Muscle of back (tissue), 3 donors: ENCODE measurements at regions not wholly inside any gene's neighbourhood (a gene's known extent, or its start where the extent isn't known, plus 50 kb on each side); places are given as distances from the start of the nearest gene placed in this dataset.
"Not testable (repeated sequence)": the region's sequence is repeated elsewhere in the genome, so short reads cannot be mapped to it uniquely, and the experiment has no call there.

ENCODE experiments used
- DNase-seq, 3 donors: peaks; one replicate each; pipeline versions ENCODE4 v3.0.0 to v3.0.0-alpha.2; 2013

GRCh38 chr4:38420254-38420653 is 243.7 kb upstream of the KLF3 start:
- DNase-seq = not testable (repeated sequence)

DNA sequence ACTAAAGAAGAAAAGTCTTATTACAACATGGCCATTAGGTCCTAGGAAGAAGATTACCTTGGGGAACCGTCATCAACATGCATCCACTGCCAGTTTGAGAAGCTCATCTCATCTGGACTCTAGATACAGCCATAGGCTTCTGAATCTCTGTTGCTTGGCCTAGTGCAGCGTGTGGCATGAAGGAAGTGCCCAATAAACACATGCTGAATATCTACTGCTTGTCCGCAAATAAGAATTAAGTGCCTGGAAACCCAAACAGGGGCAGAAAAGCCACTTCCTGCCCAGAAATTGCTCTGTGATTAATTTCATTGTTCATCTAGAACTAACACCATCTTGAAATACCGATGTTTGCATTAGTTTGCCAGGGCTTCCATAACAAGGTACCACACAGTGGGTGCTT is 241.1 kb upstream of the KLF3 start:
- DNase-seq = no peak

GRCh38 chr4:38424151-38424871 is 239.7 kb upstream of the KLF3 start:
- no peak for DNase-seq

GRCh38 chr4:38426532-38426931 is 237.5 kb upstream of the KLF3 start:
- DNase-seq = no peak

DNA sequence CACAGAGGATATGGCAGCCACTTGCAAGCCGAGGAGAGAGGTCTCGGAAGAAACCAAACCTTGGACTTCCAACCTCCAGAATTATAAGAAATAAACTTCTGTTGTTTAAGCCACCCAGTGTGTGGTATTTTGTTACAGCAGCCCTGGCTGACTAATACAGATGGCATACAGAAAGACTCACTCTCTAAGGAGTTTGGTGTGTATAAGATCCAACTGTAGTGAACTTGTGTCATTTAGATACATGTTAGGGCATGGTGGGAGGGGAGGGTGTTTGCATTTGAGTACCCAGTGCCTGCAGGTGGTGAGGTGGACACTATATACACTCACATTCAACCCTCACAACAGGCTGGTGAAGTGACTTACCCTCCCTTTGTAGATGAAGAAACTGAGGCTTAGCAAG is 233.2 kb upstream of the KLF3 start:
- DNase-seq = no peak

DNA sequence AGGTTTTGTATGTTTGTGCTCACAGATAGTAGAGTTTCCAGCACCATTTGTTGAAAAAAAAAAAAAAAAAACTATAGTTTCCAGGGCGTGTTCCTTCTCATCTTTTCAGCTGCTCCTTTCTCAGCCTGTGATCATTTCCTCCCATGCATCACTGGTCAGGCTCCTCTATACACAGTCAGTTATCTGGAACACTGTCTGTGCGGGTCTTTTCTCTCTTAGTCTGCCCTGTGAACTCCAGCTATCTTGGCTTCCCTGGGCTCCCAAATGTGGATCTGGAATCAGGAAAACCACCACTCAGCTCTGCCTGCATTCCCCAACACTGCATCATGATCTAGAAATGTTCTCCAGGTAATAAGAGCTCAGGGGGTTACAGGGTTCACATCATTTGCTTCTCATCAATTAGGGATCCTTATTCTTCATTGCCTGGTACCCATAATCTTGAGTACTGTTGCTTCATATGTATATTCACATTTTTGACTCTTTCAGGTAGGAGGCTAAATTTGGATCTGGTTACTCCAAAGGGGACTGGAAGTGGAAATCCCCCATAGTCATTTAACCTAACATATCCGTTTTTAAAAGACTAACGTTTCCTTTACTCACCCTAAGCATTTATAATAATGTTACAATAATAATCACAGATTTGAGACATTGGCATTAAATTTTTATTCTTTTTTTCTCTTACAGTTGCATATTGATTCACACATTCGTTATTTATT is 221.8 kb upstream of the KLF3 start:
- no peak for DNase-seq

- DNase-seq = peak in 1 of 3 donors; percentile 7
Measured at GRCh38 chr4:38449506-38450174, 214.4 kb upstream of the KLF3 start.

GRCh38 chr4:38452009-38452408 is 212.0 kb upstream of the KLF3 start:
- DNase-seq = no peak

DNA sequence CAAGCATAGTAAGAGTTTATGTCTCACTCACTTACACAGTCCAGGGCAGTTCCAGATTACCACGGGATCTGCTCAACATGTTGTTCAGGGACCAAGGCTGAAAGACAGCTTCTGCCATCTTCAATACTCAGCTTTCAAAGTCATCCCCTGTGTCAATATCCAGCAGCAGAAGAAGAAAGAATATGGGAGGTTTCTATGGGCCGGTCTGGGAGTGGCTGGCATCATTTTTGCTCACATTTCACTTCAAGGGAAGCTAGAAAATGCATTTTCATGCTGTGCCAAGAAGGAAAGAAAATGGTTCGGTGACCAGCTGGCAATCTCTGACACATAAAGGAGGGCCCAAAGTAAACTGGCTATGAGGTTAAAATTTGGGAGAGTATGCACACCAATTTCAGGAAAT is 211.5 kb upstream of the KLF3 start:
- DNase-seq = no peak

DNA sequence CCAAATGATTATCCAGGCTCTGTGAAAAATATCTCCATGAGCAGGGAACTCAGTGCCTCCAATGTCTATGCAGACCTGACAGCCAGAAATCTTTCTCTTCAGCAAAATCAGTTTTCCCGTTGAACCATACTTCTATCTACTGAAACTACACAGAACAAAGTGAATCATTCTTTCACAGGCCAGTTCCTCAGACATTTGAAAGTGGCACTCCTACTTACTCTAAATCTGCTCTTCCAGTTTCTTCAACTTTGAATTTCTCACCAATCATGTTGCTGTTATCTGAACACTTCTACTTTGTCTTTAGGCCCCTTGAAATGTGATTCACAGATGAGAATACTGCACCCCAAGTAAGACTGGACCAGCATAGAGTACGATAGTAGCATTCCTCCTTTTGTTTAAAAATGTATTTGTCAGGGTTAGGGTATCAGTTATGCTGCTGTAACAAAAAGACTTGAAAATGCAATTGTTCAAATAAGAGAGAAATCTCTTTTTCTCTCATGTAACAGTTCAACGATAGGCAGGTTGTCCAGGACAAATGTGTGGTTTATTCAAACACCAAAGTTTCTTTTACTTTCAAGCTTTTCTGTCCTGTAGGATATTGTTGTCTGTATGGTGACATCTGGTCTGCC is 210.6 kb upstream of the KLF3 start:
- no peak for DNase-seq

- DNase-seq = no peak
Measured at GRCh38 chr4:38454284-38454683, 209.7 kb upstream of the KLF3 start.

DNA sequence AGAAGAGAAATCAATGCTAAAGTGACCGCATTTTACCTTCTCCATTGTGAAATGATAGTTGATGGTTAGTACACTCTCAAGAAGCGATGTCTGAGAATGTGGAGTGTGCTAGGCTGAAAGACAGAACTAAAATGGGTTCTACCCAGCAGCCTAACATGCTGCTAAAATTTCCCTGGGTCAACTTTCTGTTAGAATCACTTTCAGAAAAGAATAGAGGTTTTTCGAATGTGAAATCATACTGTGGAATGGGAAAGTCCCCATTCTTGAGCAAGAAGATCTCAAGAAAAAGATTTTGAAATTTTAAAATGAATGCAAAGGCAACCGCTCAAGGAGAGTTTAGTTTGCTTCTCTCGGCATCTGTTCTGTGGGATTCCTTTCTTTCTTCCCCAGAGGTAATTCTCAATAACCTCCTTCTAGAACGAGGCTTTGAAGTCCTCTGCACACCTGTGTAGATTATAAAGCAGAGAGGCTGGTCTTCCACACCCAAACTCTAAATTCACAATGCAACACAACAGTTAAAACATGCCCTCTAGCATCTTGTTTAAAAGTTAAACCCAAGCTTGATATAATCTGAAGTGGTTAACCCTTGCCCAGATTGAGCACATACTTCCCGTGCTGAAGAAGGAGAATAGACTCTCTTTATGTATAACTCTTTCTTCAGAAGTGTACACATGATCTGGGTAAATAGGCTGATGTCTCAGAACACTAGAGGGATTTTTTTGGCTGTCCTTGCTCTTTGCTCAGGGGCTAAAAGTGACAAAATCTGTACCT is 208.7 kb upstream of the KLF3 start:
- no peak for DNase-seq

- no peak for DNase-seq
Measured at GRCh38 chr4:38456096-38456495, 207.9 kb upstream of the KLF3 start.

- DNase-seq = no peak
Measured at GRCh38 chr4:38461342-38461741, 202.7 kb upstream of the KLF3 start.

- no peak for DNase-seq
Measured at GRCh38 chr4:38462367-38463055, 201.5 kb upstream of the KLF3 start.

- no peak for DNase-seq
Measured at GRCh38 chr4:38463268-38463958, 200.6 kb upstream of the KLF3 start.

- DNase-seq = no peak
Measured at GRCh38 chr4:38464328-38464727, 199.7 kb upstream of the KLF3 start.

- no peak for DNase-seq
Measured at GRCh38 chr4:38466401-38466800, 197.6 kb upstream of the KLF3 start.

GRCh38 chr4:38467296-38467695 is 196.7 kb upstream of the KLF3 start:
- no peak for DNase-seq

DNA sequence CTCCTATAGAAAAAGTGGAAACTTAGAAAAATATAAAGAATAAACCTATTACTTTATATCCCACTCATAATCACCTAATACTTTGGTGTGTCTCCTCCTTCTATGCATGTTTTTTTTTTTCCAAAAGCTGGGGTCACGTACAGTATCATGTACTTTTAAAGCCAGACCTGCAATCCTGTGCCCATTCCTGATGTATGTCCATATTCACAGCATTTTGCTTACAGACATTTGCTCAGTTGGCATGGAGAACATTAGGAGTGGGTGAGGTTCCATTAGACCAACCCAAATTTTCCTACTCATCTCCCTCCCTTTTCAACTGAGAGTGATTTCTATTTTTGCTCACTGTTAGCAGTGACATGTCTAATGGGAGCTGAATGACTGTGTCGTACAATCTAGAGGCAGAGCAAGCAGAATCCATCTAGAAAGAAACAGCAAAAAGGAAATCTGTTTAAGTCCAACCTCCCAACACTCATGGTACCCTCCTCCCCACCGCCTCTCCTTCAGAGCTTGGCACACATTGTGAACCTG is 195.6 kb upstream of the KLF3 start:
- DNase-seq = no peak
